Ectodermal cell (in vitro differentiated cells): ENCODE measurements at regions not wholly inside any gene's neighbourhood (a gene's known extent, or its start where the extent isn't known, plus 50 kb on each side); places are given as distances from the start of the nearest gene placed in this dataset.

Experiments used
- H3K27ac ChIP-seq: 2 replicates; pipeline ENCODE4 v1.7.0; 2013; ENCODE audit warnings: mild to moderate bottlenecking, low read depth, low read length; ENCODE audit not compliant: insufficient read depth, poor library complexity, severe bottlenecking
- H3K27me3 ChIP-seq: 2 replicates; pipeline ENCODE4 v1.7.0; 2013; ENCODE audit warnings: mild to moderate bottlenecking, low read length; ENCODE audit not compliant: insufficient read depth, control insufficient read depth, poor library complexity, severe bottlenecking
- H3K36me3 ChIP-seq: one replicate; pipeline ENCODE4 v1.7.0; 2013; ENCODE audit warnings: low read length; ENCODE audit not compliant: control insufficient read depth, insufficient read depth
- H3K4me1 ChIP-seq: one replicate; pipeline ENCODE4 v1.7.0; 2013; ENCODE audit warnings: low read length; ENCODE audit not compliant: control insufficient read depth, insufficient read depth
- H3K4me3 ChIP-seq: 2 replicates; pipeline ENCODE4 v1.7.0; 2013; ENCODE audit warnings: low read depth, low read length, control low read depth; ENCODE audit not compliant: insufficient read depth
- H3K9me3 ChIP-seq: 2 replicates; pipeline ENCODE4 v1.7.0; 2013; ENCODE audit warnings: mild to moderate bottlenecking, low read length, moderate library complexity; ENCODE audit not compliant: control insufficient read depth
- WGBS, 2 experiments: methylation state at CpG; one replicate each; pipeline ENCODE4 v1.1.7; 2013; ENCODE audit warnings: missing lambda C conversion rate in 2 of 2; 5-methylcytosine and 5-hydroxymethylcytosine counted together

GRCh38 chr2:18831916-18832510 lies 242.6 kb upstream of the NT5C1B start:
- Histone ChIP-seq H3K9me3 (no peaks in the 10 kb centered on the region), H3K4me3 (no peak overlapping the region), H3K4me1 (peaks cover 11% of the 10 kb centered on the region), H3K36me3 (no peaks in the 10 kb centered on the region), H3K27me3 (no peaks in the 10 kb centered on the region), H3K27ac (no peak overlapping the region)
- WGBS, 2 experiments: 45 to 60% methylated on average over 1 of the region's 2 CpGs

- H3K36me3 ChIP-seq: no peaks in the 10 kb centered on the region
- peaks cover 4% of the 10 kb centered on the region for H3K4me1 ChIP-seq
- no peak overlapping the region for H3K27ac ChIP-seq
- 100% methylated on average over 1 of the region's 1 CpG for WGBS, 2 experiments
- H3K27me3 ChIP-seq: no peaks in the 10 kb centered on the region
- no peak overlapping the region for H3K4me3 ChIP-seq
- no peaks in the 10 kb centered on the region for H3K9me3 ChIP-seq
Observed at GRCh38 chr2:18830962-18831361, 241.6 kb upstream of the NT5C1B start.

GRCh38 chr2:18829976-18830375 lies 240.6 kb upstream of the NT5C1B start:
- Histone ChIP-seq H3K27me3 (no peaks in the 10 kb centered on the region), H3K9me3 (no peaks in the 10 kb centered on the region), H3K4me3 (no peak overlapping the region), H3K4me1 (peaks cover 4% of the 10 kb centered on the region), H3K27ac (no peak overlapping the region), H3K36me3 (no peaks in the 10 kb centered on the region)
- no CpG with 5 or more reads among the region's 1 CpG for WGBS, 2 experiments

- H3K27me3 ChIP-seq: no peaks in the 10 kb centered on the region
- H3K4me3 ChIP-seq: no peak overlapping the region
- no peak overlapping the region for H3K27ac ChIP-seq
- H3K36me3 ChIP-seq: no peaks in the 10 kb centered on the region
- WGBS, 2 experiments: 90 to 95% methylated on average over 4 of the region's 4 CpGs
- no peaks in the 10 kb centered on the region for H3K9me3 ChIP-seq
- peaks cover 4% of the 10 kb centered on the region for H3K4me1 ChIP-seq
Observed at GRCh38 chr2:18829251-18829902, 240.0 kb upstream of the NT5C1B start.

GRCh38 chr2:18828296-18828695 lies 238.9 kb upstream of the NT5C1B start:
- peaks cover 4% of the 10 kb centered on the region for H3K4me1 ChIP-seq
- 87 to 88% methylated on average over 3 of the region's 3 CpGs for WGBS, 2 experiments
- no peaks in the 10 kb centered on the region for H3K9me3 ChIP-seq

GRCh38 chr2:18825838-18826237 lies 236.5 kb upstream of the NT5C1B start:
- no peaks in the 10 kb centered on the region for H3K27me3 ChIP-seq
- H3K36me3 ChIP-seq: no peaks in the 10 kb centered on the region
- H3K4me1 ChIP-seq: no peaks in the 10 kb centered on the region
- no peak overlapping the region for H3K4me3 ChIP-seq
- H3K9me3 ChIP-seq: no peaks in the 10 kb centered on the region
- 66 to 68% methylated on average over 7 of the region's 7 CpGs for WGBS, 2 experiments
- H3K27ac ChIP-seq: no peak overlapping the region

More at GRCh38 chr2:18828296-18828695, 238.9 kb upstream of the NT5C1B start:
- H3K27ac ChIP-seq: no peak overlapping the region
- no peak overlapping the region for H3K4me3 ChIP-seq
- no peaks in the 10 kb centered on the region for H3K36me3 ChIP-seq
- no peaks in the 10 kb centered on the region for H3K27me3 ChIP-seq

- Histone ChIP-seq H3K4me1 (no peaks in the 10 kb centered on the region), H3K27ac (no peak overlapping the region), H3K36me3 (no peaks in the 10 kb centered on the region), H3K4me3 (no peak overlapping the region), H3K27me3 (no peaks in the 10 kb centered on the region), H3K9me3 (no peaks in the 10 kb centered on the region)
- WGBS, 2 experiments: 94 to 97% methylated on average over 2 of the region's 2 CpGs
Observed at GRCh38 chr2:18824915-18825314, 235.5 kb upstream of the NT5C1B start.

- Histone ChIP-seq H3K27me3 (no peaks in the 10 kb centered on the region), H3K4me3 (no peak overlapping the region), H3K27ac (no peak overlapping the region), H3K36me3 (no peaks in the 10 kb centered on the region), H3K9me3 (no peaks in the 10 kb centered on the region), H3K4me1 (no peaks in the 10 kb centered on the region)
- WGBS, 2 experiments: 74 to 77% methylated on average over 2 of the region's 2 CpGs
Observed at GRCh38 chr2:18824325-18824790, 235.0 kb upstream of the NT5C1B start.

GRCh38 chr2:18821431-18821830 lies 232.1 kb upstream of the NT5C1B start:
- H3K4me3 ChIP-seq: no peak overlapping the region
- no peaks in the 10 kb centered on the region for H3K36me3 ChIP-seq
- H3K27me3 ChIP-seq: no peaks in the 10 kb centered on the region
- no peaks in the 10 kb centered on the region for H3K9me3 ChIP-seq
- 95 to 100% methylated on average over 1 of the region's 1 CpG for WGBS, 2 experiments
- no peak overlapping the region for H3K27ac ChIP-seq
- H3K4me1 ChIP-seq: no peaks in the 10 kb centered on the region

- Histone ChIP-seq H3K4me1 (no peaks in the 10 kb centered on the region), H3K27me3 (no peaks in the 10 kb centered on the region), H3K27ac (no peak overlapping the region), H3K36me3 (no peaks in the 10 kb centered on the region), H3K4me3 (no peak overlapping the region), H3K9me3 (no peaks in the 10 kb centered on the region)
- 68 to 84% methylated on average over 1 of the region's 1 CpG for WGBS, 2 experiments
Observed at GRCh38 chr2:18820966-18821365, 231.6 kb upstream of the NT5C1B start.
